ENCODE measurements at regions not wholly inside any gene's neighbourhood (a gene's known extent, or its start where the extent isn't known, plus 50 kb on each side); places are given as distances from the start of the nearest gene placed in this dataset.
"Not testable (repeated sequence)": the region's sequence is repeated elsewhere in the genome, so short reads cannot be mapped to it uniquely, and the experiment has no call there.

DNA sequence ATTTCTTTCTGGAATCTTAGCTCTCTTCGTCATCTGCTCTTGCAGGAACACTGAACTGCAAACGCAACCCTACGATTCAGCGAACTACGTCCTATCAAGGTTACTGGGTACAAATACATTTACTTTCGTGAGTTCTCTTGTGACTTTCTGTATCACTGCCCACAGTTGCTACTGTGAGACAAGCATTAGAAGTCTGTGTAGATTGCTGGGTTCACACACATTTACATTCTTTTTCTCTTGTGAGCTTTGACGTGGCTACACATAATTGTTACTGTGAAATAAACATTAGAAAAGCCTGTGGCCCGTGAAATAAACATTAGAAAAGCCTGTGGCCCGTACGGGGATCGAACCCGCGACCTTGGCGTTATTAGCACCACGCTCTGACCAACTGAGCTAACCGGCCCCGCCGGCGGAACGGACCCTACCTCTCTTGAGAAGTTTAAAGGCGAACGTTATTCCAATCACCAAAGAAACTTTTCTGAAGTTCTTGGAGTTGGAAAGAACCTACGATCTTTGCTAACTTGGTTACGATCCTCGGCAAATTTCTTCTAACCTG, 61.2 kb upstream of the ZNF322 start:
- H3K36me3 ChIP-seq; intact Hi-C loops (cut with DNase I); DNase-seq; H3K4me1 ChIP-seq; H3K9me3 ChIP-seq; H3K4me3 ChIP-seq; H3K27me3 ChIP-seq; H3K27ac ChIP-seq: not testable (repeated sequence)
- no CpG with 5 or more reads among the region's 25 CpGs for WGBS, 2 donors

DNA sequence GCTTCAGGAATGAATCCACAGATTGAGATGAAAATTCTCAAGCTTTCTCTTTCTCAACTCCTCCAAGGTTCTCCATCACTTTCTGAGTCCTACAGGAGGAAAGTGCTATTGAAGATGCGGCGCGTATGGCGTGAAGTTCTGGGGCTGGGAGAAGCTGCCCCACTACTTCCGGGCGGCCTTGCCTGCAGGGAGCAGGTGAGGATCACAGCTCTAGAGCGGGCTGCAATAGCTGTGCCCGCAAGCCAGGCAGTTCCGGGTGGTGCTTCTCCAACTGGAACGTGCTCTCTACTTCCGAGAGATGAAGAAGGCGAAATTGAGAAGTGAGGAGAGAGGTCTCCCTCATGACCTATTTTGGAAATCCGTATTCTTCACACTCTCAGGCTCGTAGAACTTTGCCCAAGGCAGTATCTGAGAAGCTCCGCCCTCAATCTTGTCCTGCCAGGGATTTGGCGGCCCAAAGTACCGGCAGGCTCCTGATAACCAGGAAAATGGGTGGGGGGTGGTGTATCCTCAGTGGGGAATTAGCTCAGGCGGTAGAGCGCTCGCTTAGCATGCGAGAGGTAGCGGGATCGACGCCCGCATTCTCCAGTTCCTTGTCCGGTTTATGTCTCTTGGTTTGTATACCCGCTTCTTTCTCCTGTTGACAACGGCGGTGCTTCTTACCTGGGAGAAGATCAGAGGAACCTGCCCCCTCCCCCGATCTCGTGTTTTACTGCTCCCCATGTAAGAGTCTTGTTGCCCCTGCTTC, 70.6 kb upstream of the ZNF322 start:
- H3K27me3 ChIP-seq; H3K4me3 ChIP-seq; H3K9me3 ChIP-seq; H3K27ac ChIP-seq; DNase-seq; intact Hi-C loops (cut with DNase I); H3K36me3 ChIP-seq; H3K4me1 ChIP-seq: not testable (repeated sequence)
- no CpG with 5 or more reads among the region's 31 CpGs for WGBS, 2 donors

DNA sequence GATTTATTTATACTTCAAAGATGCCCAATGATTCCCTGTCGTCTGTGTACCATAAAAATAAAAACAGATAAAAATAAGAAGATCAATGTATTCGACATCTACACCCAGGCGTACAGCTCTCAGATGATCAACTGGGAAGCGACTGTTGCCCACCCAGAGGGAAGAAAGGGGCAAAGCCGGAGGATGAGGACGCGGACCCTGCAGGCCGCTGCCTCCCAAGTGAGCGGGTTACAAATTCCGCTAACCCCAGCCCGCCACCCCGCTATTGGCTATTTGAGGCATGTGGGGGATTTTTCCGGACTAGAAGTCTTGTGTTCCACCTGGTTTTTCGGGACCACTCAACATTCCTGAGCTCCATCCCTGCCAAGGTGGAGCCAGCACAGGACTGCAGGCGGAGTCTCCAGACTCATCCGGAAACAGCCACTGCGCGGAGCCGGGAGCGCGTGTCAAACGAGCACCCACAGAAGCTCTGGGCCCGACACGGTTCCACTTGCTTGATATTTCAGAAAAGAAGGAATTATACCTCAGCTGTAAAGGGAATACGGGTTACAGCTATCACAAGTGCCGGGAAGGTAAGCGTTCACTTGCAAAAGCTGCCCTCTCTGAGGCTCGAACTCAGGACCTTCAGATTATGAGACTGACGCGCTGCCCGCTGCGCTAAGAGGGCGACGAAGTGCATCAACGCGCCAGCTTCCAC, 75.4 kb upstream of the ZNF322 start:
- H3K4me3 ChIP-seq; H3K9me3 ChIP-seq; H3K27me3 ChIP-seq; H3K27ac ChIP-seq; H3K4me1 ChIP-seq; H3K36me3 ChIP-seq; intact Hi-C loops (cut with DNase I); DNase-seq: not testable (repeated sequence)
- WGBS, 2 donors, result no CpG with 5 or more reads among the region's 36 CpGs

DNA sequence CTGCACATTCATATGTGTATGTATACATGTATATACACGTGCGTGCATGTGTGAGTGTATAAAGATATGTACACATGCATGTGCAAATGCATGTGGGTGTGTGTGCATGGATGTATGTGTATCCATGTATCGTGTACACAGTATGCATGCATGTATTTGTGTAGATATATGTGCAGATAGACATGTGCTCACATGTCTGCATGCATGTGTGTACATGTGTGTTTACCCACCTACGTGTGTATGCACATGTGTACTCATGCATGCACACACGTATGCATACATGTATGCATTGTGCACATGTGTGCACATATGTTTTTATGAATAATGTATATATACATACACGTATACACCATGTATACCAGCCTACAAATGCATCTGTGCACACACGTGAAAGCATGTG, 80.3 kb upstream of the ZNF322 start:
- no peak overlapping the region for H3K27ac ChIP-seq
- TF ChIP-seq, protein P1, sequence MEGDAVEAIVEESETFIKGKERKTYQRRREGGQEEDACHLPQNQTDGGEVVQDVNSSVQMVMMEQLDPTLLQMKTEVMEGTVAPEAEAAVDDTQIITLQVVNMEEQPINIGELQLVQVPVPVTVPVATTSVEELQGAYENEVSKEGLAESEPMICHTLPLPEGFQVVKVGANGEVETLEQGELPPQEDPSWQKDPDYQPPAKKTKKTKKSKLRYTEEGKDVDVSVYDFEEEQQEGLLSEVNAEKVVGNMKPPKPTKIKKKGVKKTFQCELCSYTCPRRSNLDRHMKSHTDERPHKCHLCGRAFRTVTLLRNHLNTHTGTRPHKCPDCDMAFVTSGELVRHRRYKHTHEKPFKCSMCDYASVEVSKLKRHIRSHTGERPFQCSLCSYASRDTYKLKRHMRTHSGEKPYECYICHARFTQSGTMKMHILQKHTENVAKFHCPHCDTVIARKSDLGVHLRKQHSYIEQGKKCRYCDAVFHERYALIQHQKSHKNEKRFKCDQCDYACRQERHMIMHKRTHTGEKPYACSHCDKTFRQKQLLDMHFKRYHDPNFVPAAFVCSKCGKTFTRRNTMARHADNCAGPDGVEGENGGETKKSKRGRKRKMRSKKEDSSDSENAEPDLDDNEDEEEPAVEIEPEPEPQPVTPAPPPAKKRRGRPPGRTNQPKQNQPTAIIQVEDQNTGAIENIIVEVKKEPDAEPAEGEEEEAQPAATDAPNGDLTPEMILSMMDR (IDR thresholded peaks at IDR 0.05), result no peak
- TF ChIP-seq POLR2A (IDR thresholded peaks at IDR 0.05), result no peak

DNA sequence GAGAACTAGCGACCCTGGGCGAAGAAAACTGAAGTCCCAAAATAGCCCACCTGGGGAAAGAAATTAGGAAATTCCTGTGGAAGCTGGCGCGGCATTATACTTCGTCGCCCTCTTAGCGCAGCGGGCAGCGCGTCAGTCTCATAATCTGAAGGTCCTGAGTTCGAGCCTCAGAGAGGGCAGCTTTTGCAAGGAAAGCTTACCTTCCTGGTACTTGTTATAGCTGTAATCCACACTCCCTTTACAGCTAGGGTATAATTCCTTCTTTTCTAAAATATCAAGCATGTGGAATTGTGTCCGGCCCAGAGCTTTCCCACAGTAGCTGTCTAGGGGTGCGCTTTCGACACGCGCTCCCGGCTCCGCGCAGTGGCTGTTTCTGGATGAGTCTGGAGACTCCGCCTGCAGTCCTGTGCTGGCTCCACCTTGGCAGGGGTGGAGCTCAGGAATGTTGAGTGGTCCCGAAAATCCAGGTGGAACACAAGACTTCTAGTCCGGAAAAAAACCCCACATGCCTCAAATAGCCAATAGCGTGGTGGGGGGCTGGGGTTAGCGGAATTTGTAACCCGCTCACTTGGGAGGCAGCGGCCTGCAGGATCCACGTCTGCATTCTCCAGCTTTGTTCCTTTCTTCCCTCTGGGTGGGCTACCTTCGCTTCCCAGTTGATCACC, 83.7 kb upstream of the ZNF322 start:
- no peak for DNase-seq
- WGBS, 2 donors, result 25 to 40% methylated on average over 16 to 21 of the region's 28 CpGs
- intact Hi-C loops (cut with DNase I), result no loop called here

More for the DNA sequence above, 80.3 kb upstream of the ZNF322 start:
- intact Hi-C loops (cut with DNase I), result no loop called here
- Histone ChIP-seq H3K9me3 (no peaks in the 10 kb centered on the region), H3K36me3 (no peaks in the 10 kb centered on the region), H3K4me3 (no peak overlapping the region), H3K4me1 (no peaks in the 10 kb centered on the region), H3K27me3 (peaks cover 0 to 30% (median 2%) of the 10 kb centered on the region in 4 donors)
- DNase-seq, result no peak
- WGBS, 2 donors, result 84 to 85% methylated on average over 7 of the region's 7 CpGs

DNA sequence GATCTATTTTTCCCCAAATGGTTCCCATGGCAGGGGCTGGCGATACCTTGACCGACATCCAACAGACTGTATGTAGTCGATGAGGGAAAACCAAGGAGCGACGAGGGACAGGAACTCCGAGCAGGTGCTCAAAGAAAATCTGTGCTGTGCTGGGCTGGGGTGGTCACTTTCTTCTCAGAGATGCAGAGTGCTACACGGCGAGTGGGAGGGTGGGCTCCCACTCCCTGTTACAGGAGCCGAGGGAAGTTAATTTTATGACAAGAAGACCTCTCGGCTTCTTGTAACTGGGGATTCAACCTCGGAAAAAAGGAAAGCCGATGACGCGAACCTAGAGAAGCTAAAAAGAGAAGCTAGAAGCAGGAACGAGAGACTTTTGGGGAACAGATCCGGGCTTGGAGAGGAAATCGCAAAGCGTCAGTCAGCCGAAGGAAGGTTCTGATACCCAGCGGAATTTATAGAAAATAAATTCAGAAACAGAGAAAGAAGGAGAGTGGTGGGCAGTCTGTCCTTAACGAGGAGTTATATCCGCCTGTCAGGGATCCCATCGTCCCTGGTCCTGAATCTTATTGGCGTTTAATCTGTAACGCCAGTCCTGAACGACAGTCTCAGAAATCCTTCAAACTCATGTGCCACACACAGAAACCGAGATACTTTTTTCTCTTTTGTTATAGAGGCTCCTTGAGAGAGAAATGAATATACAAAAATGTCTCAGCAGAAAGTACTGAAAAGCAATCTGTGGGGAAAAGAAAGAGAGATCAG, 84.6 kb upstream of the ZNF322 start:
- no peaks in the 10 kb centered on the region for H3K36me3 ChIP-seq
- no peaks in the 10 kb centered on the region for H3K9me3 ChIP-seq
- 22 to 24% methylated on average over 24 to 27 of the region's 27 CpGs for WGBS, 2 donors
- H3K27ac ChIP-seq, result no peak overlapping the region
- intact Hi-C loops (cut with DNase I), result no loop called here
- no peaks in the 10 kb centered on the region for H3K4me1 ChIP-seq
- H3K4me3 ChIP-seq, result no peak overlapping the region
- TF ChIP-seq POLR2A (IDR thresholded peaks at IDR 0.05), result no peak
- TF ChIP-seq, protein P1 (IDR thresholded peaks at IDR 0.05), result no peak
- peaks cover 0 to 66% (median 2%) of the 10 kb centered on the region in 4 donors for H3K27me3 ChIP-seq
- DNase-seq, result no peak

More for the DNA sequence above, 83.7 kb upstream of the ZNF322 start:
- Histone ChIP-seq H3K36me3 (no peaks in the 10 kb centered on the region), H3K4me3 (no peak overlapping the region), H3K27me3 (peaks cover 0 to 57% (median 2%) of the 10 kb centered on the region in 4 donors), H3K4me1 (no peaks in the 10 kb centered on the region), H3K27ac (no peak overlapping the region), H3K9me3 (no peaks in the 10 kb centered on the region)
- TF ChIP-seq, protein P1 (IDR thresholded peaks at IDR 0.05), result no peak
- TF ChIP-seq POLR2A (IDR thresholded peaks at IDR 0.05), result no peak

DNA sequence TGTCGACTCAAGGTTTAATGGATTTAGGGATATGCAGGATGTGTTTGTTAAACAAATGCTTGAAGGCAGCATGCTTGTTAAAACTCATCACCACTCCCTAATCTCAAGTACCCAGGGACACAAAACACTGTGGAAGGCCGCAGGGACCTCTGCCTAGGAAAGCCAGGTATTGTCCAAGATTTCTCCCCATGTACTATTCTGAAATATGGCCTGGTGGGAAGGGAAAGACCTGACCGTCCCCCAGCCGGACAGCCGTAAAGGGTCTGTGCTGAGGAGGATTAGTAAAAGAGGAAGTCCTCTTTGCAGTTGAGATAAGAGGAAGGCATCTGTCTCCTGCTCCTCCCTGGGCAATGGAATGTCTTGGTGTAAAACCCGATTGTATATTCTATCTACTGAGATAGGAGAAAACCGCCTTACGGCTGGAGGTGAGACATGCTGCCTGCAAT, 85.3 kb upstream of the ZNF322 start:
- H3K36me3 ChIP-seq; DNase-seq; H3K4me1 ChIP-seq; intact Hi-C loops (cut with DNase I); H3K9me3 ChIP-seq; H3K4me3 ChIP-seq; H3K27ac ChIP-seq: not testable (repeated sequence)
- peaks cover 0 to 73% (median 2%) of the 10 kb centered on the region in 4 donors for H3K27me3 ChIP-seq
- 22 to 28% methylated on average over 6 to 8 of the region's 8 CpGs for WGBS, 2 donors

DNA sequence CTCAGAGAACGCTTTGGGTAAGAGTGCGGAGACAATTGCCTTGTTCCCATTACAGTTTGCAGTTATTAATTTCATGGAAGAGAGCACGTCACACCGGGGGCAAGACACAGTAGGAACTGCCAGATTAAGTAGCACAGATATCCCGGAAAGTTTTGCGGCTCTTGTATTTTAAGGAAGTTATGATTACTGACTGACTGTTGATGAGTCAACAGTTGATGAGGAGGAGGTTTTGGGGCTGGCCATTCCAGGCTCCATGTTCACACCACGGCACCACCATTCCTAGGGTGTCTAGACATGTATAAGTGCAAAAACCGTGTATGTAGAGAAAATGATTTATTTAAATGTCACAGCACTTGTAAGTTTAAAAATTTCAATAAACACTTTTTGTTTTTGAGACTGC, 86.4 kb upstream of the ZNF322 start:
- H3K36me3 ChIP-seq; DNase-seq; intact Hi-C loops (cut with DNase I); H3K4me3 ChIP-seq; H3K27ac ChIP-seq; H3K9me3 ChIP-seq; H3K4me1 ChIP-seq: not testable (repeated sequence)
- peaks cover 0 to 76% (median 2%) of the 10 kb centered on the region in 4 donors for H3K27me3 ChIP-seq
- 47 to 58% methylated on average over 8 of the region's 8 CpGs for WGBS, 2 donors

All from esophagus squamous epithelium (tissue), 5 donors.